HG02588 (cell line): ENCODE measurements at regions not wholly inside any gene's neighbourhood (a gene's known extent, or its start where the extent isn't known, plus 50 kb on each side); places are given as distances from the start of the nearest gene placed in this dataset.
"Not testable (repeated sequence)": the region's sequence is repeated elsewhere in the genome, so short reads cannot be mapped to it uniquely, and the experiment has no call there.

Experiments
- ATAC-seq: cut with Tn5 transposase; IDR thresholded peaks from one replicate; pipeline ENCODE4 v1.9.1; 2021; ENCODE audit warnings: mild to moderate bottlenecking, moderate library complexity; ENCODE audit not compliant: unreplicated experiment

DNA sequence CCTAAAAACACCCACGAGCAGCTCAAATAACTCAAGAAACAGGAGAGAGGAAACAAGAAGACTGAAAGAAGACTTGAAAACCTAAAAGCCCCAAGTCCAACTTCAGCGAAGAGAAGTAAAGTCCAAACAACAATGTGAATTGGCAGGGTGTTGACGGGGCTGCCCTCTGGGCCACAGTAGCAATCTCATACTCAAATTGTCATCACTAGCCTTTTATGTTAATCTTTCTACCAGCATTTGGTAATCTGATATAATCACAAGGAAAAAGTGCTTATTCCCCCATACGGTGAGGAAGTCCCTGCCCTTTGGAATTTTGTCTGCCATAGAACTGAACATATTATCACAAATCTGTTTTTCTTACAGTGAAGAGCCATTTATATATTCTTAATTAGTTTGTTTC lies 51.5 kb upstream of the IFNE start:
- ATAC-seq, result no peak

DNA sequence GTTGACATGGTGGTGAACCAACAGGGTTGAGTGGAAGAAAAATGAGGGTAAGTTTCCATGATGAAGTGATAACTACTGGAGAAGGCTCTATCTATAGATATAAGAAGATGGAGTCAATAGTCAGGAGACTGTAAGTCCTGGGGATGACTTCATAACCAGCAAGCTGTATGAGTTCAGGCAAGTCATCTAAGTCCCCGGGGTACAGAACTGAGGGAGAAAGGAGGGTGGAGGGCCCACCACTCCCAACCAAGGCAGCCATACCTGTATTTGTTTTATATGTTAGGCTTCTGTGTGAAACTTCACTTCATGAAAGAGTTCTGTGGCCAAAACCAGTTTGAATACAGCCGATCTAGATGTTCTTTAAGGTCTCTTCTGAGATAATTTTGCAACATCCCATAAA lies 53.3 kb upstream of the IFNE start:
- no peak for ATAC-seq

DNA sequence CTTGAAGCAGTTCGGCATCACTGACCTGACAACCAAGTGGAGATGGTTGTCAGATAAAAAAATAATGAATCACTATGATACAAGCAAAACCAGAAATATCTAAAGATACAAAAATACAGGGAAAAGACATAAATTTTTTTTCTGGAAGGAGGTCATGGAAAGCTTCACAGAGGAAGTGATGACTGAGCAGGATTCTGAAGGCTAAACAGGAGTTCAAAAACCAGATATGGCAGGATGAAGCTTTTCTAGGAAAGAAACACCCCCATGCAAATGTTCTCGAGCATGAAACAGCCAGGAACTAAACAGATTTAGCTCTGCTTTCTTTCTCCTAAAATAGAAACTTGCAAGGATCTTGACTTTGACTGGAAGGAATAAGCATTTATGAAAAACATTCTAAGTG lies 60.7 kb upstream of the IFNE start:
- ATAC-seq, result no peak

DNA sequence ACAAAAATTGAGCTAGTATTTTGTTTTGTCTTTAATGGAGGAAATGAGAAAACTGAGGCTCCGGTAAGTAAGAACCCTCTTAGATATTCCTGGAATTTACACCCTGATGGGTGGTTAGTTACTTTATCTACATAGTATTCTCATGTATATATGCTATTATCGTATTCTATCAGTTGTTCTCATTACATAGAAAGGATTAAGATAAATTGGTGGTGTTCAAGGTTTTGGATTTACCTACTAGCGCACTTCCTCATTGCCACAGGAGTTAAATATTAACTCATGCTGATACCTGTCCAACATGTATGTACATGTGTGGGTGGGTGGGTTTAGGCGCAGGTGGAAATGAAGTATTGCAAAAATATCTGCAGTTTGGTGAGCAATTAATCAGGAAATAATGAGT lies 61.1 kb upstream of the IFNE start:
- no peak for ATAC-seq

DNA sequence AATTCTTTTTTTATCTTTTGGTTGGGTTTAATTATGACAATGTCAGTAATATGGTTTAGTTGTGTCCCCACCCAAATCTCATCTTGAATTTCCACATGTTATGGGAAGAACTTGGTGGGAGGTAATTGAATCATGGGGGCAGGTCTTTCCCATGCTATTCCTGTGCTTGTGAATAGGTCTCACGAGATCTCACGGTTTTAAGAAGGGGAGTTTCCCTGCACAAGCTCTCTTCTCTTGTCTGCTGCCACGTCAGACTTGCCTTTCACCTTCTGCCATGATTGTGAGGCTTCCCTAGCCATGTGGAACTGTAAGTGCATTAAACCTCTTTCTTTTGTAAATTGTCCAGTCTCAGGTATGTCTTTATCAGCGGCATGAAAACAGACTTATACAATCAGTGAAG lies 61.7 kb upstream of the IFNE start:
- ATAC-seq, result not testable (repeated sequence)

DNA sequence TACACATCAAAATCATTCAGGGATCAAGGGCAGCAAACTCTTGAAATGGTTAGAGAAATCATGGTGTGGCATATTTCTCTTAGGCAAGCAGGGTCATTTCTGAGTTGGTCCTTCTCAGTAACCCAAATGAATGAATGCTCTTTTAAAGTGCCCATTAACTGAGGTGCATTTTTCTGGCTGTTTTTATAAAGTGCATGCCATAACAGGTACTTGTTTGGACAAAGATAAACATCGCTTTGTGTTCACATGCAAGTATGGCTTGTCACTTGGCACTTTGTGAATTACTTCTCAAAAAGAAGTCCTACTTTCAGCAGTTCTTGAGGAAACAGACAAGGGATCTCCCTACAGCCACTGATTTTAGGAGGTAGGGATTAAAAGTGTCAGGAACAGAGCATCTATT lies 64.8 kb upstream of the IFNE start:
- no peak for ATAC-seq

DNA sequence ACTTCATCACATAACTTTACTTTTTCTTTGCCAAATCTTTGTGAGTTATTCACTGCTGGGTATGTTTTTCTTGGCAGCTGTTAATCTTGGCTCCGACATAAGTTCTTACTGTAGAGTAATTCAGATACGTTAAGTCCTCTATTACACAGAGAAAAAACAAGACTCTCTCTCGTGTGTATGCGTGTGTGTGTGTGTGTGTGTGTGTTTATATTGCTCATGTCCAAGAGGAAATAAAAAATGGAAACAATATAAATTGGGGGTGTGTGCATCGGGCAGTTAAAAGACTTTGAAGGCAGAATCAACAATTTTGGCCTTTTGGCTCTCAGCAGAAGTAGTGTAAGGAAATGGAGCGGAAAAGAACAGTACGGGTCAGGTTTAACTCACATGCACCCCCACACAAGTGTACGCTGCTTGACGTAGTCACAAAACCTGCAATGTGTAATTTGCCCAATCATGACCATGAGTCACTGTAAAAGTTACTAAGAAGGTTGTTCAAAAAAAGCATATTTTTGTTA lies 67.2 kb upstream of the IFNE start:
- no peak for ATAC-seq

DNA sequence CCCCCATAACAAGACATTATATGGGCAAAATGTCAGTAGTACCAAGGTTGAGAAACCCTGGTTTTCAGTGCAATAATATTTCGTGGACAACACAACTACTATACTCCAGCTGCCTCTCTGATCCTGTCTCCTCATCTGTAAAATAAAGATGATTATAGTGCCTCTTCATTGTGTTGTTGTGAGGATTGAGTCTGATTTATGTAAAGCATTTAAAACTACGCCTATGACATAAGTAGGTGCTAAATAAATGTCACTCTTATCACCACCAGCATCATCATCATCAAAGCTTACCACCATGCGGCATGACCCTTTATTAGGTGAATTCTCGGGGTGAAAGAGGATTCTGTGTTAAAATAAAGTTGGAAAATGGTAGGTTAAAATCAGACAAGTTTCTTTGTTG lies 67.8 kb upstream of the IFNE start:
- no peak for ATAC-seq

DNA sequence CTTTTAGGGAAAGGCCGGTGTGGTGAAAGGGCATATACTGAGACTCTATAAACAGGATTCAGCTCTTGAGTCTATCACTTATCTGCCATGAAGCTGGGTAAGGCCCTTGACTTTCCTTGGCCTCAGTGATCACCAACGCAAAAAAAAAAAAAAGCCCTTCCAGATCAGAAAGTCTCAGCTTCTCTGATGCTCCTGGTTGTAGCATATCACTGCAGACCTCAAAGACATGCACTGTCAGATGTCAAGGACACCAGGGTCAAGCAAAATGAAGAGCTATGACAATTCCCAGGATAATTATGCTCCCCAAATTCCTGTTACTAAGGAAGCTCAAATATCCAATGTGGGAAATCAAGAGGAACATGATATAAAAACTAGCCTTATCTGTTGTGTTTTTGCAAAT lies 68.3 kb upstream of the IFNE start:
- ATAC-seq, result no peak

DNA sequence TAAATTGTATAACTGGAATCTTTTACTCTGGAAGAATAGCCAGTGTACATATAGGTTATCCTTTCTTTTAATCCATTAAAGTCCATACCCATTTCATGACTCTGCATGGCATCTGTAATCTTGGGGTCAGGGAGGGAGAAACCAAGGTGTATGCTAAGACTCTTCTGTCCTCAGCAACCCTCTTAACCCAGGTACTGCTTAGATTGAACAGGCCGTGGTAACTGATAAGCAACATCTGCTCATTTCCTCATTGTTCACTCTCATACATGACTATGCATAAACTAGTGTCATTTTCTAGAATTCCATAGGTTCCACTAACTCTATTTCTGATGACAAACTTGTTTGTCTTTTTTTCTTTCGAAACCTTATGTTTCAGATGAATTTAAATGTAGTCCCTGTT lies 69.3 kb upstream of the IFNE start:
- ATAC-seq, result no peak

DNA sequence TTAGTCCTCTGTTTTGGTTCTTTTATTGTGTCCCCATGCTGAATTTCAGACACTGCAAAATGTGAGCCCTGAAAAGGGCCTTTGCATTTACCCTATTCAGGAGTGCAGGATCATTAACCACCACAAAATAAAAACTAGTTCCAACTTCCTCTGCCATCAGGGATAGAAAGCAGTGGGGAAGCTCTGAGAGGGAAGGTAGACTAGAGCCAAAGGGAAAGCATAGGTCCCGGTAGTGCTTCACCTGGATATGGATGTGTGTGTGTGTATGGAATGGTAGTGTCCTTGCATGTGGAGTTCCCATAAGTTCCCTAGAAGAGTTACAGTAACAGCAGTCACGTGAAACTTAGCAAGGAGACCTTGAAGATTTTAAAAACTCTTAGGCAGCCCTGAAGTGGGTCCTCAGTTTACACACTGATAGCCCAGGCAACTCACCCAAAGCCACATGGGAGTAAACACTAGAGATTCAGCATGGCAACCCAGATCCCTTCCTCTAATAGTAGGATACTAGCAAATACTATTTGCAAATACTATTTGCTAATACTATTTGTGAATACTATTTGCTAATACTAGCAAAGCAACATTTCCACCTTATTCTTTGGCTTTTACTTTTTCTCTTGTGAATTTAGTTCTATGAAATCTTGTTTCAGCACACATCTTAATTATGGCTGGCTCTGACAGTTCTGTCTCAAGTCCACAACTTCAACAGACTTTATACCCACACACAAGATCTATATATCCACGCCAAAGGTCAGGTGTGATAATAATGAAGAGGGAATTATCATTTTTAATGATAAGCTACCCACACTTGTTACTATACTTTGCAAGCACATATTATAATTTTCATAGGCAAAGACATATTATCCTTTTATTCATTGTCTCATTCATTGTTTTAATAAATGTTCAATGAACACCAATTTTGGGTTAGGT lies 70.4 kb upstream of the IFNE start:
- ATAC-seq, result no peak

DNA sequence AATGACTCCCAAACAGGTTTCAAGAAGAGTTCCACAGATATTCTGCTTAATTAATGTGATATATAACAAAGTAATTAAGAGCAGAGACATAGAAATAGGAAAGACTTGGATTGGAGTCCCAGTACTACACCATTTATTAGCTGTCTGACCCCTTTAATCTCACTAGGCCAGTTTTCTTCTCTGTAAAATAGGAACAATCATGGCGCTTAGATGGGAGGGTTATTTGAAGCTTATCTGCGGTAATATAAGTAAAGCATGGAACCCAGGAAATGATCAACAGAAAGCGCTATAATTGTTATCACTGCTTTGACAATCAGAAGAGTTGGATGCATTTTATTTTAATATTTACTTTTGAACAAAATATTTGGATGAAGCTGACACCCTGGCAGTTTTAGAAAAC lies 71.3 kb upstream of the IFNE start:
- ATAC-seq, result no peak

DNA sequence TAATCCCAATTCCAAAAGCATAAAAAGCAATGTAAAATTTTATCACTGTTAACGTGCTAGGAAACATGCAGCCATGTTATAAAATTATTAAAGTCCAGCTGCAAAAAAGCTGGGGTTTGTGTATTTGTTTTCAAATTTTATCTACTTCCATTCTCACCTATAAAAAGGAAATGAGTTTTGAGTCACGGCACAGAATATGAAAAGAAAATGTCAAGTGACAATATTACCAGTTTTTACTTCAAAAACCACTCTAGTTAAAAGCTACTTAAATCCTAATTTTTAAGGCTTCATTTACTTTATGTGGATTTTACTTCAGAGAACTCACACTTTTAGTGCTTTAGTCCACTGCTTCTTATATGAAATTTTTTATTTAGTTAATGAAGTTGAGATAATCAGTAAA lies 72.7 kb upstream of the IFNE start:
- ATAC-seq, result no peak

DNA sequence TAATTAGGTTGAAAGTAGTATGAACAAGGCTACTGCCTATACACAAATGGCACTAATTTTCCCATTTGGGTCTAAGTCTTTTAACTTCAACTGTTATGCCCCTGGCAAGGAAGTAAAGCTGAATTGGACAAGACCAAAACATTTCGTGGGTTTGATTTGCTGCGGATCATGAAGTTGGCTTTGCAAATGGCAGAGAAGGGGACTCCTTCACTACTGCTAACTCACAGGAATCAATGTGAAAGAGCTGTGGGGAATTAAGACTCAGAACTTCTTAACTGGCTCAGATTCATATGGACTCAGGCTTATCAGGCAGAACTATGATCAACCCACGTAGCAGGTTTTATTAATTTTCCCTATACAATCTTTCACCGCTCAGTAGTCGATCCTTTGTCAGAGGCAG lies 73.8 kb upstream of the IFNE start:
- no peak for ATAC-seq

DNA sequence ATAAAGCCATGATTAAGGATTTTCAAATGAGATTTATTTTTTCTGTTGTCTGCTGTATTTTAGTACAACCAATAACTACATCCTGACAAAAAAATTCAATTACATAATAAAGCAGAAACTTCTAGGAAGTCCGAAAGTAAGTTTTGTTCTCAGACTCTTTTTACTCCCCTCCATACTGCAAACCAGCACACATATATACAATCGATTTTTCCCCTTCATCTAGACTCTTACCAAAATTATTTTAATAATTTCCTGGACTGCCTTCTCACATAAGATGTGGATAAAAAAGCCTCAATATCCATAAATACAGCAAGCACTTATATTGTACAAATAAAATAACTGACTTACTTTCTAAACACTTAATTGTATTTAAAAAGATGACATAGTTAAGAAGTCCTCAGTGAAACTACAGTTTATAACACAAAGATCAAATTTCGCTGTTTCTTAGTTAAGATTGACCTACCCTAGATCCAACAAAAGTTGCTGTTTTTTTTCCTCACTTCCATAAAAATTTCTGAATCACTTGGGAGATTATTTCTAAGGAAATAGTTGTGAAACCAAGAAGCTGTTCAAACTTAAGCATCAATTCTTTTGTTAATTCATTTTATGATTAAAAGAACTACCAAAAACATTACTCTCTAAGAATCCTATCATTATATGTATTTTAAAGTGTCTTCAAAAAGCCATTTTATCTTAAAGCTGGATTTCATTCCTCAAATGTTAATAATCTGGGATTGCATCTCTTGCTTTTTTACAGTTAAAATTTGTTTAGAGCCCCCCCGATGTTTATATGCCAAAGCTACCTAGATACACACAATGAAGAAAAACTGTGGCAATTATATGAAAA lies 74.7 kb upstream of the IFNE start:
- no peak for ATAC-seq

DNA sequence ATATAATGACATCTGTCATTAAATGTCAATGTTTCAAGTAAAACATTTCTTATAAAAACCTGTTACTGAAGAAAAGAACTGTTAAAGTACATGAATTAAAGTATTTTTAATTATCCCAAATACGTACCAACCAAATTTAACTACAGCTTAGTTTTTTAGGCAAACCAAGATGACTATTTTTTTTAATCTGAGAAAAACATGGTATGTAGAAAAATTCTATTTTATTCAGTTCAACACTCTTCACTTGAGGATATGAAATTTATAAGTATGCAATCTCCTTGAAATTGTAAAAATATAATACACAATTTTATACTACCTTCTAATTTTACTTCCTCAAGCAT lies 75.3 kb upstream of the IFNE start:
- ATAC-seq, result no peak

DNA sequence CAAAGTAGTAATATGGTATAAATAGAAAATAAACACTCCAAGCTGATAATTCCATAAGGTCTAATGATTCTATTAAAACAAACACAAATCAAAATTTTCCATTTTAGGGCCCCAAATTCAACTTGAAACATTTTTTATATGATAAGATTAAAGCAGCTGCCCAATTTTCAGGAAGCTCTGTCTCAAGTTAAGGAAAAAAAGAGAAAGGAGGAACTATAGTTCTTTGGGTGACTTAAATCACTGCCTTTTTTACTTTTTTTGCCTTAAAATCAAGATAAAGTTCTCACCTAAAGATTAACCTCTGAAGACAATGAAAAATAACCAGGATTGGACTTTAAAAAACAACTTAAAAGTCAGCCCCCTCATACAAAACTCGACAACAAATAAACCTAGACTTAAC lies 76.0 kb upstream of the IFNE start:
- ATAC-seq, result no peak

DNA sequence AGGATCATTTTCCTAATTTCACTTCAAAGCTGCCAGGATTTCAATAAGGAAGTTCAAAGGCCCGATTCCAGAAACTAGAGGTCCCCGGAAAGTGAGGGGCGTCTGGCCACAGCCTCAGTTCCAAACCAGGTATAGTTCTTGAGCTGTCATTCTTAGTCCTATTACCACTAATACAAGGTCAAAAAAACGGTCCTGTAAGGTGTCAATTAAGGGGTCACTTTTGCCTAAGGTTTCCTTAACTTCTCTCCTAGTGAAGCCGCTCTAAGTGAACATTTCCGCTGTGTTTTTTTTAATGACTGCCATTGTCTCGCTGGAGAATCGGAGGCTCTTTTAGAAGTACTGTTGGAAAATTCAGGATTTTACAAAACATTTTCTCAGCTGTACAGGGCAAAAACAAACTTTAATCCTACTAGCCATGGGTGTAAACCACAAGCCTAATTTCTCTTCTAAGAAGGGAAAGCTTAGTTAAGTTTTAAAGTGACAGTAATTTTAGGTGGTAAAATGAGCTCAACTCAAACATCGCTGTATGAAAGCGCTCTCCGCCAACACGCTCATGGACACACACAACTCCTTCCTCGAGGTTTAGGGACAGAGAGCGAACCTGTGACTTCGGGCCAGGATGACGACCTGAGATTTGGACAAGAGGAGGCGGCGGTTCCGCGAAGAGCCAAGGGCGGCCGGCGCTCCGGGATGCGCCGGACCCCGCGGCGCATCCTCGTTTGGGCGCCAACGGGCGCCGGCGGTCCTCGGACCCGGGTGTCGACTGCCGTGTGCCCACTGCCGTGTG lies 76.7 kb upstream of the IFNE start:
- ATAC-seq, result peak; percentile 32

DNA sequence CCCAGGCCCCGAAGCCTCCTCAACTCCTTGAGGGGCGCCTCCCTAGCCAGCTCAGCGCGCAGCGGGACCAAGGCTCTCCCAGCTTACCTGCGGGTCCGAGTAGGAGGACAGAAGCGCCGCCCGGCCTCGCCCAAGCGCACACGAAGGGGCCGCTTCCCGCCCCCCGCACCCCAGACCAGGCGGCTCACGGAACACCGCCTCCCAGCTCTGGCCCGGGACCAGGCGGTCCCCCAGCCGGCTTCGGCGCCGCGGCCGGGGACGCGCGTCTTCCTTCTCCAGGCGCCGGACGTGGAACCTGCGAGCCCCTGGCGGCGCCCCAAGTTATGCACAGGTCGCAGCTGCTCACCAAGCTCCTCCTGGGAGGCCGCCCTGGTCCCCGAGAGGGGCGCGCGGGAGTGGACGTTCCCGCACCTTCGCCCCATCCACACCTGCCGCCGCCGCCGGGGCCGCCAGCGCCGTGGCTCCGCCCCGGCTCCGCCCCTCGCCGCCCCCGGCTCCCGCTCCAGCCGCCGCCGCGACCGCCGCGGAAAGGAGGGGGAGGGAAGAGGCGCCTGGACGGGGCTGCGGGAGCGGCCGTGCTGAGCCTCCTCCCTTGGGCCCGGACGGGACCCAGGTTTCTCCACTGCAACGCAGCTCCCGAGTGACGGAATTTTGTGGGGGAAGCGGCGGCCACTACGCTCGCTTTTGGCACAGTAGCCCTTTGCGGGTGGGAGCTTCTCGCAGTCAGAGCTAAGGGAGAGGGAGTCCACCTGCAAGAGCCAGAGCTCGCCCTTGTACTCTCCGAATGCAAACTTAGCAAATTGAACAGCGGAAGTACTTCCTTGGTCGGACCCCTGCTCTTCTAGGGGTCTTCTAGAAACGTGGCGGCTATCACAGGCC lies 77.5 kb upstream of the IFNE start:
- peak; percentile 61 for ATAC-seq

DNA sequence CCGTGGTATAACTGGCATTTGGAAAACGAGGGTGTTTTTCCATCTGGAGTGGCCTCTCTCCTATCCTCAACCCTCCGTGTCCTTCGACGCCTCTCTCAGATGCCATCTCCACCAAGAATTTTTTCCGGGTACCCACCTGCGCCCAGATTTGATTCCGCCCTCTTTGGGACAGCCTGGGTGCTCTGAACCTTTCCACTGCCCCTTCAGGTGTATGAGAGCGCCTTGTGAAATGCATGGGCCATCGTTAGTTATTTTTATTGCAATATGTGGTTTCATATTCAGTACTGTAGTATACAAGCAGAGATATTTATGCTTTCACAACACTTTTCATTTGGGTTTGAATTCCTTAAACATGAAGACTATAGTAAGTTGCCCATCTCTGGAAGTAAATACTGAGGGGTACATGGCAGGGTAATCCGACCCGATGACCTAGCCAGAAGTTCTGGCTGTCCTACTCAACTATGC lies 78.2 kb upstream of the IFNE start:
- ATAC-seq, result no peak
